Fibroblast of skin of left quadriceps (primary cell): ENCODE measurements at regions not wholly inside any gene's neighbourhood (a gene's known extent, or its start where the extent isn't known, plus 50 kb on each side); places are given as distances from the start of the nearest gene placed in this dataset.
A peak's percentile ranks its signal among the peaks of the same experiment; 100 is the strongest.
"Not testable (repeated sequence)": the region's sequence is repeated elsewhere in the genome, so short reads cannot be mapped to it uniquely, and the experiment has no call there.

ENCODE experiments used
- DNase-seq, 2 experiments: peaks; one replicate each; pipeline ENCODE4 v3.0.0-alpha.2; 2013; ENCODE audit warnings: low read depth in 2 of 2

DNA sequence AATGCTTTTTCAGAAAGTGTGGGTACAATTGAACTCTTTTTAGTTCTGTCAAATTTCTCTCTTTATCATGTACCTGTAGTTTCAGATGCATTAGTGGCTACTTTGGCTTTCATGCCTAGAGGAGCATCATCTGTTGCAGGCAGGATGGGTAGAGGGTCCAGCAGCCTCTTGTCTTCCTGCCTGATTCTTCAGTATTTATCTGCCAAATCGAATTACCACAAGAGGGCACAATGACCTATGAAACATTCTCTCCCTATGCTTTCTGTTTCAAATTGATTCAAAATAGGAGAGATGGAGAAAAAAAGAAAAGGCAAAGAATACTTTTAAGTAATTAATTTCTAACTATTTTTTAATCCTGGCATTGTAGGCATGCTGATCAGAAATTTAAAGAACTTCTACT lies 477.2 kb downstream of the TRIB2 start:
- peak; percentile 9 to 13 for DNase-seq

DNA sequence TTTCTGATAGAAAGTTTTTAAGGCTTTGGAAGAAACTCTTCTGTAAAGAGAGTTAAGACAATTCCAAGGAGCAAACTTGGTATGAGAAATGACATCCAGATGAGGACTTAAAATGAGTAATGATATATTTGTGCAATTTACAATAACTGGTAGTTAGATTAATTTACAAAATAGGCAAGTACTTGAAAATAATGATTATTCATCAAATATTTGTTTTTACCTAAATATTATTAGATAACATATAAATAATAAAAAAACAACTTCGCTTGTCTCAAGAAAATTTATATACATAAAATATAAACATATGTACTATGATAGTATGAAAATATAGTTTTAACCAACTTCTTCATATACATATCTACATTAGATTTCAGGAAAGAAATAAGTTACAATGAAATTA lies 478.5 kb downstream of the TRIB2 start:
- DNase-seq, result no peak

DNA sequence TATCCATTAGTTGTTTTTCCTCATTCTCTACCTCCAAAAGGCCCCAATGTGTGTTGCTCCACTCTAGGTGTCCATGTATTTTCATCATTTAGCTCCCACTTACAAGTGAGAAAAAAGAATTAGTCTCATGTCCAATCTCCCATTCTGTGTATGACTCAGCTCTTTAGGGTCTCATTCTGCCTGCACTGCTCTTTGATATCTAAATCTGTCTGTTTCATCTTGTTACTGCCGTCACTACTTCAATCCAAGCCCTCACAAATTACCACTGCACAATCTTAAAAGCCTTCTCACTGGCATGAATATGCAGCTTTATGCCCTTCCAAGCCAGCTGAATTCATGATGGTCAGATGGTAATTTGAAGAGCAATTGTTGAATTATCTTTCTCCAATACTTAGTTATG lies 480.5 kb downstream of the TRIB2 start:
- no peak for DNase-seq

DNA sequence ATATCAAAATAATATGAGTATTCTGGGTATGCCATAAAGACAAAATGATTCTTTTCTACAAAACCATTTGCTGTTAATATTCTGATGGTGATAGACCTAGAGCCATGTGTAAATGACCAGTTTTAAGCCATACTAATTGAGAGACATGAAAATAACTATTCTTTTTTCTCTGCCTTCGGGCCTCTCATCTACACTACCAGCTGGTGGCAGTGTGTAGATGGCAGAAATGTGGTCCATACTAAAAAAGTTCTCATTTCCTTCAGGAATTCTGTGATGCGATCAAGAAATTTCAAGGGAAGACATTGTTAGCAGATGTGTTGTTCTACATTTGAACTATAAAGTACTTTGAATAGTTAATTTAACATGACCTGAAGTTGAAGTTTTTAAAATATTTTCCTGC lies 485.2 kb downstream of the TRIB2 start:
- DNase-seq, result no peak

DNA sequence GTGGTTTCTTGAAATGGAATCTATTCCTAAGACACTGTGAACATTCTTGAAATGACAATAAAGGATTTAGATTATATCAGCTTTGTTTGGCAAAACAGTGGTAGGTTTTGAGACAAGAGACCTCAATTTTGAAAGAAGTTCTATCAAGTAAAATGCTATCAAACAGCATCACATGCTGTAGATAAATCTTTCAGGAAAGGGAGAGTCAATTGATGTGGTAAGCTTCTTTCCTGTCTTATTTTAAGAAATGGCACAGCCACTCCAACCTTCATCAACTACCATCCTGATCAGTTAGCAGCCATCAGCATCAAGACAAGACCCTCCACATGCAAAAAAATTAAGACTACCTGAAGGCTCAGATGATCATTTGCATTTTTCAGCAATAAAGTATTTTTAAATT lies 495.4 kb downstream of the TRIB2 start:
- no peak for DNase-seq

DNA sequence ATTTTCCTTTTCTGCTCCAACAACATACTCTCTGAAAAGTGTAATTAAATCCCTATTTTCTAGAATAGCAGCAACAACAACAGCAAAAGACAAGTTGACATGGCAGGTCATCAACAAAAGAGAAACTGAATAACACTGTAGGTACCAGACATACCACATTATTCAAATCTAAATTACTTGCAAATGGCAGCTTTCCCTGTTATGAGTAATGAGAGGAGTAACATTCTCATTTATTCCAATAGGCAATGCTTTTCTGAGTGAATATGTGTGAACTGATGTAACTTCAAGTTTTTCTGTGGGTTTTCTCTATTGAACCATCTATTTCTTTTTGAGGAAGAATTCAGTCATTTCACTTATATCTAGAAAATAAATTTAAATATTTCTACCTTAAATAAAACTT lies 501.5 kb downstream of the TRIB2 start:
- DNase-seq, result no peak

DNA sequence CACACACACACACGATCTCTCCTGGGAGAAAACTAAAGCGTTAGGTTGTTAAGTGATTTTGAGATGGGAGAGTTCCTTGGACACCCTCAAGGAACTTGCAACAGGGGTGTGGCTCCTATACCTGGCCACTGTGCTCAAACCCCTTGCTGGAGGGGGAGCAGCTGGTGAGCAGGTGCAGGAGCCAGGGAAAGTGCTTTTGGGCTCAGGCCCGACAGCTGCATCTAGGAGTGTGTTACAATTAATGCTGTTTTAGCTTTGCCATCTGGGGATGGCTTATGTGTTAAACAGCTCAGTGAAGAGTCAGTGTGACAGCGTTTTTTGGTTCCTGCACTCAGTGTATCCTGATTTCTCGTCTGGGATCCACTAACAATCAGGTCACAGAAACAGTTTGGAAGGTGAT lies 510.8 kb downstream of the TRIB2 start:
- DNase-seq, result no peak

DNA sequence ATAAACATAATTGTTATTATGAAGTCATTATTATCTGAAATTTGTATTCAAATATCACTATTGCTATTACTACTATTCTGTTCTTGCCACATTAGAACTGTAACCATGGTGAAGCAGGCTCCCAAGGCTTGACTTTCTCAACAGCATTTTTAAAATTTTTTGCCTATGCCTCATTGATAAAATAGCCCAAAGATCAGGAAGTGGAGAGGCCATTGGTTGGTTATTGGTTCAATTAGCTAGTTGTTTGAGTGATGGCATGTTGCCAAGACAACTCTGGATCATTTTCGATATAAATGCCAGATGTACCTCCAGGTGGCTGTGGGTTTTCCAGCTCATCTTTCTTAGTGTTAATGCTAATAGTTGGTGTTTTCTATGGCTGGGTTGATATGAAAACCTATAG lies 513.5 kb downstream of the TRIB2 start:
- DNase-seq, result peak in 1 of 2 experiments; percentile 0

DNA sequence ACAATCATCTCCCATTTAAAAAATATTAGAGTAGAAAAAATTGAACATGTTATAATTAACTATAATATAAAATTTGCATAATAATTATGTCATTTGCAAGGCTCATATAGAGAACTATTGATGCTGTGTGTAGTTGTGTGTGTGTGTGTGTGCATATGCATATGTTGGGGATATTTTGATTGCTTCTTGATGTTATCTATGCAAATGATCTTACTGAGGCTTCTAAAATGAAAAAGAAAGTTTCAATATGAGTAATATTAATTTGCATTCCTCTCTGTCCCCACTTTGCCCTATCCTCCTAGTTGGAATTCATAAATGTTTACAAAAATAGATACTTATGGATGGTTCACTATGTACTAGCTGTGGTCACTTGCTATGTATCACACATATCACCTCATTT lies 523.3 kb downstream of the TRIB2 start:
- no peak for DNase-seq

DNA sequence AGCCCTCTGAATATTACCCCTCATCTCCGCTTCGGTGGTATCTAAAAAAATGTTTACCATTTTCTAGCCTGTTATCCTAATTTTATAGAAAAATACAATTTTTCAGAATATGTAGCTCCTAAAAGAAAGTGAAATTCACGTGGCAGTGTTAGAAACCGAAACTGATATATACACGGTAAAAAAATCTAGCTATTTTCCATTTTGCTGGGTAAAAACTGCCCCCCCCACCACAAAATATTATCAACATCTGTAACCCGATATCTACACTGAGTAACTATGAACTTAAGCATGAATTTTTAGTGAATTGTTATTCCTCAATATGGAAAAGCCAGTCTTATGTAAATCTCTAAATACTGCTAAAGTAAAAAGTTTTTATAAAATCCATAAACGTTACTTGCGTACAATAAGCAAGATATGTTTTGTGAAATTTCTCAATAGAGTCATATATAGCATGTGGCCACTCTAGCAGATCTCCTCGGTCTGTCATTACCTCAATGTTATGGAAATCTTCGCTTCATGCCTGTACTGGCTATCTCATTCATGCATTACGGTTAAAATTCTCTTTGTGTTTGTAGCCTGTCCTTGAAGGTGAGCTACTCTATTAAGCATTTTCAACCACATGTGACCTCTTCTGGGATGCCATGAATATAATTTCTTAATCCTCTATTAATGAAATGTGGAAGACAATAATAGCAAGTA lies 524.2 kb downstream of the TRIB2 start:
- no peak for DNase-seq

DNA sequence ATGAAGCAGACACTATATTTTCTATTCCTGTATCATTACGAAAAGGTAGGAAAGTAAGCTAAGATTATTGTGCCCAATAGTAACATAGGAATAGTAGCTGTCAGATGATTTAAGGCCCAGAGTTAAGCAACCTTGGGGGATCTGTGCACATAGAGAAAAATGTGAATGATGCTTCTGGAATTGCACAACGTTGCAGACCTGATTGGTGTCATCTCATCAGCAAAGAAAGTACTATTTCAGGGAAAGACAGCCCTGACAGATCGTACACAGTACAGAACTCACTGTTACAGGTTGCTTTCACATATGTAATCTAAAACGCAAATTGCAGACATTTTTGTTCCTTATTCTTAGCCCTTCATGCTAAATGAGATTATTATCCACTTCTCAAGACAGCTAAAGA lies 535.9 kb downstream of the TRIB2 start:
- no peak for DNase-seq

DNA sequence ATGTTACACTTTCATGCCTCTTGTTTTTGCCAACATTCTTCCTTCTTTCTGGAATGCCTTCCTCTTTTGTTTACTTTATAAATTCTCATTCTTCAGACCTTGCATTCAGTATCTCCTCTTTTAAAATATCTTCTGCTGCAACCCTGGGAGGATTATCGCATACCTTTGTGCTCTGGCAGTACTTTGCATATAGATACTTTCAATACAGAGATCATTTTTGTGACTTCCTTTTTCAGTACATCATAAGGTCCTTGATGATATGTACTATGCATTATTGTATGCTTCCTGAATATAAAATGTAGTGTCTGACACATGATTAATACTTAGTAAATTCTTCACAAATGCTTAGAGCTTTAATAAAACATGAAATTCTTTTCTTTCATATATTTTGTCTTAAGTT lies 538.7 kb downstream of the TRIB2 start:
- DNase-seq, result no peak

DNA sequence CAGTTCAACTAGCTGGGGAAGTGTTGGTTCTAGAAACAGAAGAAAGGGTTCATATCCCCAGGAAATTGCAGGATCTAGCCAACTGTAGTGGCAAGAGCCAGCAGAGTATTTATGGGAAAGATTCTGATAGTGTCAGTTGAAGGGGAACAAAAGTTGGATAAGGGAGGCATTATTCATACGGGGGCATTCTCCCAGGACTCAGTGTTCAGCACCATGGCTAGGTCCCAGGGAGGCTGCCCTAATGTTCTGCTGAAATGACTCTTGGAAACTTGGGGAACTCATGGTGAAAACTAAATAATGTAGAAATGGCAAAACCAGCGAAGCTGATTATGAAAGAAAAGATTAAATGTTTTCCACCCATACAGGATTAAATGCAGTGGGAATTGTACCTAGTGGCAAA lies 543.7 kb downstream of the TRIB2 start:
- DNase-seq, result no peak

DNA sequence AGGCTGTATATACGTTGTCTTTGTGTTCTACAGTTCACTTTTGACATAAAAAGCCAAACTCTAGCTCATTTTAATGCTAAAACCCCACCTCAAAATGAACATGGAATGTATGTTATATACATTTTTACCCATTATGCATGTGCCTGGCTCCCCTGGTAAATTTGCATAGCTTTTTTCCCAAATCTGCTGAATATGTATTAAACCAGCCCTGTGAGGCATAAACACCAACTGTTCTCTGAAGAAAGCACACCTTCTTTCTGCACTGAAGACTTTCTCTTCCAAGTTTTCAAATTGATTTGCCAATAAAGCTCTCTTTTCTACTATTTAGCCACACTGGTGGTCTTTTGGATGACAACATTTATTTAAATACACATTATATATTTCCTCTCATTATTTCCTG lies 549.4 kb downstream of the TRIB2 start:
- DNase-seq, result no peak

DNA sequence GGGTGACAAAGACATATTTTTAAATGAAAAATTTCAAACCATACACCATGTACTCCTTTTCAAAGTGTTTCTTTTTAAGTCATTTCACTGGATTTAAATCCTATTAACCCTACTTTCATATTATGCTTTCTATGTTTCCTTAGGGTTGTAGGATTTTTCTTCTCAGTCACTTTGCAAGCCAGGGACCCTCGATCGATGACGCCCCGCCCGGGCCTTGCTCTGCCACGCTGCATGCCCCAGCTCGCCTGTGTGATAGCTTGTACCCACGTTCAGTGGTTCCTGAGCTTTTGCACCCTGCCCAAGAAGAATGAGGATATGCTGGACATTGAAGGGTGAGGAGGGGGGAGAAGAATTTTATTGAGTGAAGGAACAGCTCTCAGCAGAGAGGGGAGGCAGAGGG lies 568.0 kb downstream of the TRIB2 start:
- DNase-seq, result no peak

DNA sequence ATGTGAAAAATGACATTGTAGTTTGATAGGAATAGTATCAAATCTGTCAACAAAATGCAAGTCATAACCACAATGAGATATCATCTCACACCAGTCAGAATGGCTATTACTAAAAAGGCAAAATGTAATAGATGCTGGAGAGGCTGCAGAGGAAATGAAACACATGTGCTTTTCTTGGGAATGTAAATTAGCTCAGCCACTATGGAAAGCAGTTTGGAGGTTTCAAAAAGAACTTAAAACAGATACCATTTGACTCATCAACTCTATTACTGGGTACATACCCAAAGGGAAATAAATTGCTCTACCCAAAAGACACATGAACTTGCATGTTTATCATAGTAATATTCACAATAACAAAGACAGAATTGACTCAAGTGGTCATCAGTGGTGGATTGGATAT lies 572.6 kb downstream of the TRIB2 start:
- no peak for DNase-seq

DNA sequence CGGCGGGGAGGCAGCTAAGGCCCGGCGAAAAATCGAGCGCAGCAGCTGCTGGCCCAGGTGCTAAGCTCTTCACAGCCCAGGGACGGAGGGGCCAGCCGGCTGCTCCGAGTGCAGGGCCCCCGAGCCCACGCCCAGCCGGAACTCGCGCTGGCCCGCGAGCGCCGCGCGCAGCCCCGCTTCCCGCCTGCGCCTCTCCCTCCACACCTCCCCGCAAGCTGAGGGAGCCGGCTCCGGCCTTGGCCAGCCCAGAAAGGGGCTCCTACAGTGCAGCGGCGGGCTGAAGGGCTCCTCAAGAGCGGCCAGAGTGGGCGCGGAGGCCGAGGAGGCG lies 591.7 kb downstream of the TRIB2 start:
- DNase-seq, result not testable (repeated sequence)

DNA sequence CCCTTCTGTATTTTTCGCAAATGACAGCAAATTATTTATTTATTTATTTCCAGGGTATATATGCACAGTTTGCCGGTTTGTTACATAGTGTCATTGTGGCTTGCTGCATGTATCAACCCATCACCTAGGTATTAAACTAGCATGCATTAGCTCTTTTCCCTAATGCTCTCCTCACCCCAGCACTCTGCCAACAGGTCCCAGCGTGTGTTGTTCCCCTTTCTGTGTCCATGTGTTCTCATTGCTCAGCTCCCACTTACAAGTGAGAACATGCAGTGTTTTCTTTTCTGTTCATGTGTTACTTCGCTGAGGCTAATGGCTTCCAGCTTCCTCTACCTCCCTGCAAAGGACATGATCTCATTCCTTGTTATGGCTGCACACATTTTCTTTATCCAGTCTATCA lies 592.3 kb downstream of the TRIB2 start:
- no peak for DNase-seq

DNA sequence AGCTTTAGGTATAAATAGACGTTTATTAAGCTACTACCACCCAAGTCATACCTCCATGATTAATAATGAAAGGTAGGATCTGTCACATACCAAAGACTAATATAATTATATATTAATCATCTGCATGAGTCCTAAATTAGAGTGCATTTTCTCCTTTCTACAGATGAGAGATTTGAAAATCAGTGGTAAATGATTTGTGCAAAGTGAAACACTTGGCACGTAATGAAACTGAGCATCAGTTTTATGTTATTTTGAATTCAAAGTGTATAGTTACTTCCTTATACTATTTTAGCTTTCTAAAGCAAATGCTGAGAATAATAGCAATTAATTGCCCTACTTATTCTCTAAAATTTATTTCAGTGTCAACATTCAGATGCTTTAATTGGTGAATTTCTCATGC lies 615.3 kb downstream of the TRIB2 start:
- no peak for DNase-seq

DNA sequence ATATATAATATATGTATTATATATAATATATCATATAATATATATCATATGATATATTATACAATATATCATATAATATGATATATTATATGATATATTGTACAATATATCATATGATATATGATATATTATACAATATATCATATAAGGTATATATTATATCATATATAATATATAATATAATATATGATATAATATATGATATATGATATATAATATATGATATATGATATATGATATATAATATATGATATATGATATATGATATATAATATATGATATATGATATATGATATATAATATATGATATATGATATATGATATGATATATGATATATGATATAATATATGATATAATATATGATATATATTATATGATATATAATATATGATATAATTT lies 617.3 kb downstream of the TRIB2 start:
- not testable (repeated sequence) for DNase-seq

DNA sequence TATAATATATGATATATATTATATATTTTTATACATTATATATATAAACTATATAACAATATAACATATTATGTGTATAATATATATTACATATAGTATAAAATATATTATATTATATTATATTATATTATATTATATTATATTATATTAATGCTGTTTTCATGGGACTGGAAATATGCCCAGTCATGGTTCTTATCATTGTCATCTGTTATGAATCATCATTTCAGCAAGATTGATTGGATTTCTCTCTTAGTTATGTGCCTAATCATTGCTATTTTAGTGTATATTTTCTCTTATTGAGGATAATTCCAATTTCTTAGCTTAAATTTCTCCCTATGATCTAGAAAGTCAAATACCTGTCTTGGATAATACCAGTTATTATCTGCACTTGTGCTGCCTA lies 617.8 kb downstream of the TRIB2 start:
- DNase-seq, result no peak

DNA sequence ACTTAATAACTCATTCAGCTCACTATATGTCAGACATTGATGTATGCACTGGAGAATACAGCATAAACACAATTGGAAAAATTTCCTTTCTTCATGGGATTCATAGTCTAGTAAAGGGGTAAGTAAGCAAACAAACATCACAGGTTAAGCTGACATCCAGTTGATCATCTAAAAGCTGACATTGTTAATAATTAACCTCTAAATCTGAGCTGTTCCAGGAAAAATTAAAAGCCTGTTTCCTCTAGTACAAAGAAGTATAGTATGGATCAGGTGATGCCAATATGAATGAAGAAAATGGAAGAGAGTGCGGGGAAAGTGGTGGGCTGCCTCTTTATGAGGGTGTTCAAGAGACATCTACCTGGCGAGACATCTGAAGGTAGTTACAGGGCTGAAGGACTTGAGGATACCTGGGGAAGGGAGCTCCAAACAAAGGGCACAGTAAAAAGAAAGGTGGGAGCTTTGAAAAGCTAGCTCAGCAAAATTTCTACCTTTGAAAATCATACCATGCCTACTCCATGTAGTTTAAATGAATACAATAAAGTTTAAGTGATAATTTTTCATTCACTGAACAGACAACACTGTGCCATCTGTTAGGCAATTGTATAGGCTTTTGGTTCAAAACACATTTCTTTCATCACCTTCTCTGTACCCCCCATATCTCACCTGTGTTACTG lies 619.3 kb downstream of the TRIB2 start:
- no peak for DNase-seq

DNA sequence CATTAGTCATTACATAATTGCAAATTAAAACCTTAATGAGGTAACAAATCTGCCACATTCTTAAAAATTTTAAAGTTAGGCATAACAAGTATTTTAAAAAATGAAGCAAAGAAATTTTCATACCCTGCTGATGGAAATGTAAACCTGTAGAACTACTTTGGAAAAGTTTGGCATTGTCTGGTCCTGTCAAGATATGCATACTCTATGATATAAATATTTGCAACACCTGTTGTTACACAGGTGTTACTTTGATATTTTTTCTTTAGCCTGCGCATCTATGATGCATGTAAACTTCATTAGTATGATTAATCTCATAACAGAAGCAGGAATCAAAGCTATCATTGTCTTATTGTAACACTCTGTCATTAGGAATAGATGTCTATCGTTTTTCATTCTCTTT lies 634.3 kb downstream of the TRIB2 start:
- no peak for DNase-seq

DNA sequence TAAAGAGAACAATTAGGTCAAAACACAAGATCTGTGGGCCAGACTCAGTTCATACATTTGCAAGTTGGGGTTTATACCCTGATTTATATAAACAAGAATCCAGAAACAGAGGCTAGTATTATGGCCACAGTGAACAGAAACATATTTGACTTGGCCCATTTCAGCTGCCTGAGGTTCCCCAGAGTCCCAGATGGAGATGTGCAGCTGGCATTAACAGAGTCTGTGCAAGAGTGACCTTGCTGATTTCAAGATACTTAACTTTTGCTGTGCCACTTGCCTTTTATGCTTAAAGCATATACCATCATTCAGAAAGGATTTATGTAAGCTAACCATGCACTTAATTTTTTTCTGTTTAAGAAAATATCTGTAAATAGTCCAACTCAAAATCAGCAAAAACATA lies 636.3 kb downstream of the TRIB2 start:
- no peak for DNase-seq
